ENCODE measurements at regions not wholly inside any gene's neighbourhood (a gene's known extent, or its start where the extent isn't known, plus 50 kb on each side); places are given as distances from the start of the nearest gene placed in this dataset.

DNA sequence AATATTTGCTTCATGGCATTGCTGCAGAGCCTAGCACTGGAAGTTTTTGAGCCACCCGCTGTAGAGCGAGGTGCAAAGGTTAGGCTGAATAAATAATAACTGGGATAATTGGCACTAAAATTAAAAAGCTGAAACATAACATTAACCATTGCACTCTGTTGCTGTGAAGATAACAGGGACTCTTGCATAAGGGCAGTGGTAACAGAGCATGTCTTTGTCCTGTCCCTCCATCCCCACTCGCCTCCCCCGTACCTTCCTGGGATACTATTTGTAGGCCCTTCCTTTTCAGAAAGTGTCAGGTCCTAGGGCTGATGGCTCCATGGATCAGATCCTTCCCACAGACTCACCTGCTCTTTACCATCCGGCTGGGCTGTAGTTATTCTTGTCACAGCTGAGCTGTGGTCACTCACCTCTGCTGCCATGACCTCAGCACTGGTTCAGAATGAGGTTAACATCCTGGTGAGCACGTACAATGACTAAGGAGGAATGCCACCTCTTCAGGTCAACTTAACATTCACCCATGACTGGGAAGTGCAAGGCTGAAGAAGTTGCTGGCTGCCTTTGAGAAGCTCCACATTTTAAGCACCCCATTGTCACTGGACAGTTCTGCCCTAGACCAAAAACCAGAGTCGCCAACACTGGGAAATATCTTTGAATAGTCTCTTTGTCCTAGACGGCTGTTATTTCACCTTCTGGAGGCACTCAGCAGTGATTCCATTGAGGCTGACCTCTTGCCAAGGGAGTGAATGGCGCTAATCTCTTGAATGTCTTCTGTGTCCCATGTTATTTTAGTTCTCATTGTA, 103.2 kb upstream of the KIRREL3 start:
- TF ChIP-seq, protein P1, sequence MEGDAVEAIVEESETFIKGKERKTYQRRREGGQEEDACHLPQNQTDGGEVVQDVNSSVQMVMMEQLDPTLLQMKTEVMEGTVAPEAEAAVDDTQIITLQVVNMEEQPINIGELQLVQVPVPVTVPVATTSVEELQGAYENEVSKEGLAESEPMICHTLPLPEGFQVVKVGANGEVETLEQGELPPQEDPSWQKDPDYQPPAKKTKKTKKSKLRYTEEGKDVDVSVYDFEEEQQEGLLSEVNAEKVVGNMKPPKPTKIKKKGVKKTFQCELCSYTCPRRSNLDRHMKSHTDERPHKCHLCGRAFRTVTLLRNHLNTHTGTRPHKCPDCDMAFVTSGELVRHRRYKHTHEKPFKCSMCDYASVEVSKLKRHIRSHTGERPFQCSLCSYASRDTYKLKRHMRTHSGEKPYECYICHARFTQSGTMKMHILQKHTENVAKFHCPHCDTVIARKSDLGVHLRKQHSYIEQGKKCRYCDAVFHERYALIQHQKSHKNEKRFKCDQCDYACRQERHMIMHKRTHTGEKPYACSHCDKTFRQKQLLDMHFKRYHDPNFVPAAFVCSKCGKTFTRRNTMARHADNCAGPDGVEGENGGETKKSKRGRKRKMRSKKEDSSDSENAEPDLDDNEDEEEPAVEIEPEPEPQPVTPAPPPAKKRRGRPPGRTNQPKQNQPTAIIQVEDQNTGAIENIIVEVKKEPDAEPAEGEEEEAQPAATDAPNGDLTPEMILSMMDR (IDR thresholded peaks at IDR 0.05; ENCODE audit: low read depth, low read length), result no peak
- TF ChIP-seq EZH2phosphoT487 (IDR thresholded peaks at IDR 0.05; ENCODE audit: low read depth), result no peak

Measured in OCI-LY3 (cell line).